ENCODE measurements at regions not wholly inside any gene's neighbourhood (a gene's known extent, or its start where the extent isn't known, plus 50 kb on each side); places are given as distances from the start of the nearest gene placed in this dataset.
A peak's percentile ranks its signal among the peaks of the same experiment; 100 is the strongest.

- H3K27ac Mint-ChIP-seq = no peak overlapping the region
- H3K4me3 Mint-ChIP-seq = no peak overlapping the region
- no peak for TF ChIP-seq CTCF (IDR thresholded peaks at IDR 0.05; ENCODE audit: unreplicated experiment in 3 of 3)
- peaks cover 3% of the 10 kb centered on the region for H3K27me3 Mint-ChIP-seq (ENCODE audit: low read depth)
- peaks cover 8% of the 10 kb centered on the region for H3K9me3 Mint-ChIP-seq
- no peaks in the 10 kb centered on the region for H3K4me1 Mint-ChIP-seq
- no peaks in the 10 kb centered on the region for H3K36me3 Mint-ChIP-seq (ENCODE audit: low read depth)
Observed at GRCh38 chr13:105135852-105136615, 1399.4 kb downstream of the EFNB2 start.

- no peaks in the 10 kb centered on the region for H3K27me3 Mint-ChIP-seq (ENCODE audit: low read depth)
- no peak for TF ChIP-seq CTCF (IDR thresholded peaks at IDR 0.05; ENCODE audit: unreplicated experiment in 3 of 3)
- H3K27ac Mint-ChIP-seq = no peak overlapping the region
- no peak overlapping the region for H3K4me3 Mint-ChIP-seq
- no peaks in the 10 kb centered on the region for H3K36me3 Mint-ChIP-seq (ENCODE audit: low read depth)
- no peaks in the 10 kb centered on the region for H3K9me3 Mint-ChIP-seq
- H3K4me1 Mint-ChIP-seq = no peaks in the 10 kb centered on the region
Observed at GRCh38 chr13:105127732-105128131, 1407.7 kb downstream of the EFNB2 start.

- Mint-ChIP-seq H3K27ac (no peak overlapping the region), H3K4me1 (peaks cover 11% of the 10 kb centered on the region), H3K9me3 (peaks cover 2% of the 10 kb centered on the region)
Observed at GRCh38 chr13:105121221-105121620, 1414.2 kb downstream of the EFNB2 start.

GRCh38 chr13:105118426-105118985 lies 1417.0 kb downstream of the EFNB2 start:
- Mint-ChIP-seq H3K4me1 (peaks cover 11% of the 10 kb centered on the region), H3K36me3 (ENCODE audit: low read depth) (peaks cover 4% of the 10 kb centered on the region), H3K27me3 (ENCODE audit: low read depth) (no peaks in the 10 kb centered on the region), H3K27ac (peak overlapping the region in 2 of 3 experiments; percentile 16 to 26), H3K4me3 (no peak overlapping the region), H3K9me3 (peaks cover 12% of the 10 kb centered on the region)
- TF ChIP-seq CTCF (IDR thresholded peaks at IDR 0.05; ENCODE audit: unreplicated experiment in 3 of 3) = no peak

More at GRCh38 chr13:105121221-105121620, 1414.2 kb downstream of the EFNB2 start:
- Mint-ChIP-seq H3K4me3 (no peak overlapping the region), H3K27me3 (ENCODE audit: low read depth) (no peaks in the 10 kb centered on the region), H3K36me3 (ENCODE audit: low read depth) (peaks cover 4% of the 10 kb centered on the region)
- TF ChIP-seq CTCF (IDR thresholded peaks at IDR 0.05; ENCODE audit: unreplicated experiment in 3 of 3) = no peak

GRCh38 chr13:105116966-105117365 lies 1418.5 kb downstream of the EFNB2 start:
- TF ChIP-seq CTCF (IDR thresholded peaks at IDR 0.05; ENCODE audit: unreplicated experiment in 3 of 3) = no peak
- peaks cover 11% of the 10 kb centered on the region for H3K4me1 Mint-ChIP-seq
- H3K36me3 Mint-ChIP-seq (ENCODE audit: low read depth) = peaks cover 8% of the 10 kb centered on the region
- peak overlapping the region in 1 of 3 experiments; percentile 41 for H3K27ac Mint-ChIP-seq
- H3K4me3 Mint-ChIP-seq = no peak overlapping the region
- peaks cover 18% of the 10 kb centered on the region for H3K9me3 Mint-ChIP-seq
- H3K27me3 Mint-ChIP-seq (ENCODE audit: low read depth) = no peaks in the 10 kb centered on the region

GRCh38 chr13:105112561-105112960 lies 1422.9 kb downstream of the EFNB2 start:
- Mint-ChIP-seq H3K27me3 (ENCODE audit: low read depth) (no peaks in the 10 kb centered on the region), H3K27ac (no peak overlapping the region), H3K9me3 (peaks cover 18% of the 10 kb centered on the region), H3K36me3 (ENCODE audit: low read depth) (peaks cover 4% of the 10 kb centered on the region), H3K4me3 (no peak overlapping the region), H3K4me1 (peaks cover 1% of the 10 kb centered on the region)
- no peak for TF ChIP-seq CTCF (IDR thresholded peaks at IDR 0.05; ENCODE audit: unreplicated experiment in 3 of 3)
